ENCODE measurements at regions not wholly inside any gene's neighbourhood (a gene's known extent, or its start where the extent isn't known, plus 50 kb on each side); places are given as distances from the start of the nearest gene placed in this dataset.

GRCh38 chr5:72654231-72654630, 147.0 kb upstream of the ZNF366 start:
- H3K23me2 ChIP-seq (ENCODE audit: insufficient read length, low read depth, low read length, poor library complexity, severe bottlenecking): no peaks in the 10 kb centered on the region
- no peak overlapping the region for H2BK120ac ChIP-seq (ENCODE audit: low read depth, low read length, poor library complexity, severe bottlenecking)
- H3K9me3 ChIP-seq (ENCODE audit: control insufficient read depth, low read depth, low read length): no peaks in the 10 kb centered on the region
- H3K4ac ChIP-seq (ENCODE audit: low read depth, low read length): no peak overlapping the region
- Mint-ChIP-seq H3K27ac (no peak overlapping the region; a peak in 1 of 7 replicates), H3K4me1 (peaks cover 7 to 10% of the 10 kb centered on the region in 2 experiments), H3K27me3 (ENCODE audit: low read depth) (no peaks in the 10 kb centered on the region), H3K9me3 (no peaks in the 10 kb centered on the region), H3K36me3 (ENCODE audit: insufficient read depth in 1 of 3, low read depth in 3 of 3) (no peaks in the 10 kb centered on the region), H3K4me3 (no peak overlapping the region)
- no peaks in the 10 kb centered on the region for H4K20me1 ChIP-seq (ENCODE audit: control insufficient read depth, insufficient read depth, insufficient read length)
- no peak overlapping the region for H4K5ac ChIP-seq (ENCODE audit: insufficient read length, low read depth, low read length)
- no peak overlapping the region for H2AK5ac ChIP-seq (ENCODE audit: insufficient read length, low read length)
- no peak overlapping the region for H3K9ac ChIP-seq (ENCODE audit: extremely low read depth, insufficient read length, low read length)
- no peak overlapping the region for H4K91ac ChIP-seq (ENCODE audit: insufficient read length, low read depth, low read length)
- H3K27ac ChIP-seq (ENCODE audit: insufficient read length, low read depth, low read length): no peak overlapping the region
- WGBS (ENCODE audit: extremely low coverage, insufficient read length, low lambda C conversion rate): no CpG with 5 or more reads among the region's 2 CpGs
- no peak overlapping the region for H3T11ph ChIP-seq (ENCODE audit: low read length)
- no peak overlapping the region for H3K18ac ChIP-seq (ENCODE audit: insufficient read length, low read depth, low read length)
- no peaks in the 10 kb centered on the region for H3K27me3 ChIP-seq (ENCODE audit: insufficient read depth, low read length)
- no peak overlapping the region for H2BK12ac ChIP-seq (ENCODE audit: insufficient read length, low read depth, low read length)
- DNase-seq: no peak
- H3K79me1 ChIP-seq (ENCODE audit: insufficient read depth, low read depth, low read length, poor library complexity, severe bottlenecking): no peaks in the 10 kb centered on the region
- H3K79me2 ChIP-seq (ENCODE audit: insufficient read depth, low read length): no peaks in the 10 kb centered on the region
- H3K23ac ChIP-seq (ENCODE audit: insufficient read length, low read depth, low read length): no peak overlapping the region
- no peak overlapping the region for H4K8ac ChIP-seq (replicated peaks; ENCODE audit: insufficient read length, low read depth, low read length)
- H2AFZ ChIP-seq (ENCODE audit: low read length): no peak overlapping the region
- no peak overlapping the region for H2BK5ac ChIP-seq (ENCODE audit: insufficient read length, low read length)
- no peak overlapping the region for H2BK15ac ChIP-seq (ENCODE audit: low read depth, low read length)
- no peak overlapping the region for H3K56ac ChIP-seq (ENCODE audit: insufficient read length, low read depth, low read length)
- no peak overlapping the region for H3K4me2 ChIP-seq (ENCODE audit: insufficient read depth, insufficient read length, low read length)
- H3K4me1 ChIP-seq (ENCODE audit: insufficient read depth, low read length): no peaks in the 10 kb centered on the region
- H2BK20ac ChIP-seq (ENCODE audit: low read depth, low read length, poor library complexity, severe bottlenecking): no peak overlapping the region
- TF ChIP-seq CTCF (conservative IDR thresholded peaks at IDR 0.05): no peak
- H3K14ac ChIP-seq (ENCODE audit: insufficient read depth, low read length): no peak overlapping the region

All from H9 (cell line).